ENCODE measurements at regions not wholly inside any gene's neighbourhood (a gene's known extent, or its start where the extent isn't known, plus 50 kb on each side); places are given as distances from the start of the nearest gene placed in this dataset.
A peak's percentile ranks its signal among the peaks of the same experiment; 100 is the strongest.
"Not testable (repeated sequence)": the region's sequence is repeated elsewhere in the genome, so short reads cannot be mapped to it uniquely, and the experiment has no call there.

- no peak for DNase-seq
Measured at GRCh38 chr5:24145806-24146205, 499.0 kb downstream of the CDH10 start.

GRCh38 chr5:24161559-24161958 lies 483.2 kb downstream of the CDH10 start:
- no peak for DNase-seq

- DNase-seq = no peak
Measured at GRCh38 chr5:24162343-24162742, 482.4 kb downstream of the CDH10 start.

GRCh38 chr5:24163091-24163490 lies 481.7 kb downstream of the CDH10 start:
- DNase-seq = no peak

- no peak for DNase-seq
Measured at GRCh38 chr5:24167806-24168205, 477.0 kb downstream of the CDH10 start.

- DNase-seq = no peak
Measured at GRCh38 chr5:24170026-24170425, 474.8 kb downstream of the CDH10 start.

- not testable (repeated sequence) for DNase-seq
Measured at GRCh38 chr5:24170930-24171329, 473.8 kb downstream of the CDH10 start.

GRCh38 chr5:24177821-24178220 lies 467.0 kb downstream of the CDH10 start:
- no peak for DNase-seq

GRCh38 chr5:24183981-24184380 lies 460.8 kb downstream of the CDH10 start:
- no peak for DNase-seq

GRCh38 chr5:24188216-24188925 lies 456.4 kb downstream of the CDH10 start:
- DNase-seq = no peak

- no peak for DNase-seq
Measured at GRCh38 chr5:24196789-24197188, 448.0 kb downstream of the CDH10 start.

GRCh38 chr5:24208686-24209106 lies 436.1 kb downstream of the CDH10 start:
- no peak for DNase-seq

- no peak for DNase-seq
Measured at GRCh38 chr5:24215114-24215513, 429.7 kb downstream of the CDH10 start.

GRCh38 chr5:24222876-24223275 lies 421.9 kb downstream of the CDH10 start:
- no peak for DNase-seq

GRCh38 chr5:24225051-24225450 lies 419.7 kb downstream of the CDH10 start:
- no peak for DNase-seq

GRCh38 chr5:24226479-24226878 lies 418.3 kb downstream of the CDH10 start:
- DNase-seq = no peak

- not testable (repeated sequence) for DNase-seq
Measured at GRCh38 chr5:24227881-24228280, 416.9 kb downstream of the CDH10 start.

GRCh38 chr5:24232041-24232440 lies 412.7 kb downstream of the CDH10 start:
- DNase-seq = no peak

GRCh38 chr5:24232929-24233498 lies 411.8 kb downstream of the CDH10 start:
- peak; percentile 24 to 29 for DNase-seq

GRCh38 chr5:24235946-24236345 lies 408.8 kb downstream of the CDH10 start:
- DNase-seq = no peak

GRCh38 chr5:24245821-24246220 lies 399.0 kb downstream of the CDH10 start:
- DNase-seq = no peak

- DNase-seq = no peak
Measured at GRCh38 chr5:24264547-24264946, 380.2 kb downstream of the CDH10 start.

- no peak for DNase-seq
Measured at GRCh38 chr5:24265306-24265705, 379.5 kb downstream of the CDH10 start.

- DNase-seq = no peak
Measured at GRCh38 chr5:24268482-24269056, 376.2 kb downstream of the CDH10 start.

All from Kasumi-1 (cell line).